Smooth muscle cell (in vitro differentiated cells): ENCODE measurements at regions not wholly inside any gene's neighbourhood (a gene's known extent, or its start where the extent isn't known, plus 50 kb on each side); places are given as distances from the start of the nearest gene placed in this dataset.
"Not testable (repeated sequence)": the region's sequence is repeated elsewhere in the genome, so short reads cannot be mapped to it uniquely, and the experiment has no call there.

ENCODE experiments used
- DNase-seq: peaks from one replicate; lab custom pipeline; 2025; ENCODE audit not compliant: unreplicated experiment; lab: John Stamatoyannopoulos, UW
- H2AFZ ChIP-seq: fragments of 200-600 bp; sonication (generic); 2 replicates; pipeline ENCODE4 v1.6.0; 2016; ENCODE audit warnings: antibody characterized with exemption, low read depth, mild to moderate bottlenecking
- H3F3A ChIP-seq: fragments of 200-600 bp; sonication (generic); 2 replicates; pipeline ENCODE4 v1.6.0; 2017; ENCODE audit warnings: antibody characterized with exemption, low read depth
- H3K27ac ChIP-seq: fragments of 200-600 bp; sonication (generic); 2 replicates; pipeline ENCODE4 v1.5.1; 2016; ENCODE audit warnings: low read depth, mild to moderate bottlenecking
- H3K27me3 ChIP-seq: fragments of 200-600 bp; sonication (generic); 2 replicates; pipeline ENCODE4 v1.6.1; 2016; ENCODE audit warnings: low read depth, mild to moderate bottlenecking
- H3K36me3 ChIP-seq: fragments of 200-600 bp; sonication (generic); 2 replicates; pipeline ENCODE4 v1.5.1; 2016; ENCODE audit warnings: low read depth
- H3K4me1 ChIP-seq: fragments of 200-600 bp; sonication (generic); 2 replicates; pipeline ENCODE4 v1.5.1; 2016; ENCODE audit warnings: low read depth
- H3K4me2 ChIP-seq: fragments of 200-600 bp; sonication (generic); 2 replicates; pipeline ENCODE4 v1.6.0; 2016; ENCODE audit warnings: mild to moderate bottlenecking
- H3K4me3 ChIP-seq: fragments of 200-600 bp; sonication (generic); 2 replicates; pipeline ENCODE4 v1.5.1; 2016; ENCODE audit warnings: mild to moderate bottlenecking
- H3K79me2 ChIP-seq: fragments of 200-600 bp; sonication (generic); 2 replicates; pipeline ENCODE4 v1.6.0; 2016; ENCODE audit warnings: low read depth, mild to moderate bottlenecking
- H3K9ac ChIP-seq: fragments of 200-600 bp; sonication (generic); 2 replicates; pipeline ENCODE4 v1.6.0; 2016; ENCODE audit warnings: low read depth
- H3K9me3 ChIP-seq: fragments of 200-600 bp; sonication (generic); replicated peaks from 2 replicates; pipeline ENCODE4 v1.5.1; 2016; ENCODE audit warnings: low read depth
- H4K20me1 ChIP-seq: fragments of 200-600 bp; sonication (generic); 2 replicates; pipeline ENCODE4 v1.6.0; 2016; ENCODE audit warnings: low read depth
- WGBS: methylation state at CpG from one replicate; pipeline ENCODE4 v1.1.7; 2016; ENCODE audit warnings: low lambda C conversion rate; 5-methylcytosine and 5-hydroxymethylcytosine counted together
- TF ChIP-seq, protein P1 (sequence below): fragments of 200-600 bp; sonication (generic); IDR thresholded peaks from 2 replicates; pipeline ENCODE4 v1.5.1; 2017; ENCODE audit warnings: borderline replicate concordance, mild to moderate bottlenecking, antibody characterized with exemption; ENCODE audit not compliant: insufficient read depth, poor library complexity, severe bottlenecking

DNA sequence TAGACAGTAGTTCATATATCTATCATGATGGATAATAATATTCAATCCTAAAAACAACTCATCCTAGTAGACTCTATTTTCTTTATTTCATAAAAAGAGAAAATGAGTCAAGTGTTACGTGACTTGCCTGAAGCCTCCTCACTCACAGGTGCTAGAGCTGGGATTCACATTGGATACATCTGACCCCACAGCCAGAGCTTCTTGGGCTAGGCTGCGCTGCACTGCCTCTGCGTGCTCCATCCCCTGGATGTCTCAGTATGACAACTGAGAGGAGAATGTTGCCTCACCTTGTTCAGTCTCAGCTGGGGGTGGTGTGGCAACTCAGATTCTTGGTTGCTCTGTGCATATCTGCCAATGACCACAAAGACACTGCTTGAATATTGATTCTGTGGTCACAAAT lies 286.6 kb downstream of the LIG4 start:
- no peaks in the 10 kb centered on the region for H3K36me3 ChIP-seq
- 97% methylated on average over 3 of the region's 3 CpGs for WGBS
- no peaks in the 10 kb centered on the region for H3F3A ChIP-seq
- H3K9ac ChIP-seq: no peak overlapping the region
- no peak overlapping the region for H3K4me2 ChIP-seq
- H3K9me3 ChIP-seq: no peaks in the 10 kb centered on the region
- H3K4me3 ChIP-seq: no peak overlapping the region
- DNase-seq: no peak
- H4K20me1 ChIP-seq: no peaks in the 10 kb centered on the region
- no peak overlapping the region for H3K27ac ChIP-seq
- TF ChIP-seq, protein P1, sequence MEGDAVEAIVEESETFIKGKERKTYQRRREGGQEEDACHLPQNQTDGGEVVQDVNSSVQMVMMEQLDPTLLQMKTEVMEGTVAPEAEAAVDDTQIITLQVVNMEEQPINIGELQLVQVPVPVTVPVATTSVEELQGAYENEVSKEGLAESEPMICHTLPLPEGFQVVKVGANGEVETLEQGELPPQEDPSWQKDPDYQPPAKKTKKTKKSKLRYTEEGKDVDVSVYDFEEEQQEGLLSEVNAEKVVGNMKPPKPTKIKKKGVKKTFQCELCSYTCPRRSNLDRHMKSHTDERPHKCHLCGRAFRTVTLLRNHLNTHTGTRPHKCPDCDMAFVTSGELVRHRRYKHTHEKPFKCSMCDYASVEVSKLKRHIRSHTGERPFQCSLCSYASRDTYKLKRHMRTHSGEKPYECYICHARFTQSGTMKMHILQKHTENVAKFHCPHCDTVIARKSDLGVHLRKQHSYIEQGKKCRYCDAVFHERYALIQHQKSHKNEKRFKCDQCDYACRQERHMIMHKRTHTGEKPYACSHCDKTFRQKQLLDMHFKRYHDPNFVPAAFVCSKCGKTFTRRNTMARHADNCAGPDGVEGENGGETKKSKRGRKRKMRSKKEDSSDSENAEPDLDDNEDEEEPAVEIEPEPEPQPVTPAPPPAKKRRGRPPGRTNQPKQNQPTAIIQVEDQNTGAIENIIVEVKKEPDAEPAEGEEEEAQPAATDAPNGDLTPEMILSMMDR: no peak
- no peaks in the 10 kb centered on the region for H3K79me2 ChIP-seq
- H3K4me1 ChIP-seq: no peaks in the 10 kb centered on the region
- no peaks in the 10 kb centered on the region for H3K27me3 ChIP-seq
- H2AFZ ChIP-seq: no peak overlapping the region

DNA sequence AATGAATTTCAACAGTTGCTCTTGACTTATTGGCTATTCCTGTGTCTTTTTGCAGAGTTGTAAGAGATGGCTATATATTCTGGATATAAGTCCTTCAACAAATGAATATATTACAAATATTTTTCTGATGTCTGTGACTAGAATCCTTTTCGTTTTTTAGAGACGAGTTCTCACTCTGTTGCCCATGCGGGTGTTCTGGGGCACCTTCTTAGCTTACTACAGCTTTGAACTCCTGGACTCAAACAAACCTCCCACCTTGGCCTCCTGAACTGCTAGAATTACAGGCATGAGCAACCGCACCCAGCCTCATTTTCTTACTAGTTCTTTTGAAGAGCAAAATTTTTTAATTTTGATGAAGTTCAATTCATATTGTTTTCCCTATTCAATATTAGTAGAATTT lies 287.8 kb downstream of the LIG4 start:
- Histone ChIP-seq H4K20me1 (no peaks in the 10 kb centered on the region), H3K27me3 (no peaks in the 10 kb centered on the region), H3K4me2 (no peak overlapping the region), H3K9me3 (no peaks in the 10 kb centered on the region), H3F3A (no peaks in the 10 kb centered on the region), H3K79me2 (no peaks in the 10 kb centered on the region), H2AFZ (no peak overlapping the region), H3K9ac (no peak overlapping the region), H3K36me3 (no peaks in the 10 kb centered on the region), H3K4me1 (no peaks in the 10 kb centered on the region), H3K4me3 (no peak overlapping the region), H3K27ac (no peak overlapping the region)
- TF ChIP-seq, protein P1: no peak
- 98% methylated on average over 4 of the region's 4 CpGs for WGBS
- DNase-seq: no peak

DNA sequence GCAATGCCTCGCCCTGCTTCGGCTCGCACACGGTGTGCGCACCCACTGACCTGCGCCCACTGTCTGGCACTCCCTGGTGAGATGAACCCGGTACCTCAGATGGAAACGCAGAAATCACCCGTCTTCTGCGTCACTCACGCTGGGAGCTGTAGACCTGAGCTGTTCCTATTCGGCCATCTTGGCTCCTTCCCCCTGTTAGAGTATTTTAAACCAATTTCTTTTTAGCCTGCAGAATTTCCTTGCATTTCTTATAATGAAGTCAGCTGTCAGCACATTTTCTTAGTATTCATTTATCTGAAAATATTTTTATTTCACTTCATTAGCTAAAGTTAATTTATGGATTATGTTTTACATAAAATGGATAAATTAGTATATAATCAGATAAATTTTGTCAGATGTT lies 288.8 kb downstream of the LIG4 start:
- not testable (repeated sequence) for H3K4me2 ChIP-seq, H3K36me3 ChIP-seq, H4K20me1 ChIP-seq, DNase-seq, H3F3A ChIP-seq, H3K9me3 ChIP-seq, H3K27me3 ChIP-seq, H3K27ac ChIP-seq, H2AFZ ChIP-seq, H3K9ac ChIP-seq, H3K79me2 ChIP-seq, H3K4me3 ChIP-seq, H3K4me1 ChIP-seq
- whole genome bisulfite sequencing: 64% methylated on average over 5 of the region's 12 CpGs

DNA sequence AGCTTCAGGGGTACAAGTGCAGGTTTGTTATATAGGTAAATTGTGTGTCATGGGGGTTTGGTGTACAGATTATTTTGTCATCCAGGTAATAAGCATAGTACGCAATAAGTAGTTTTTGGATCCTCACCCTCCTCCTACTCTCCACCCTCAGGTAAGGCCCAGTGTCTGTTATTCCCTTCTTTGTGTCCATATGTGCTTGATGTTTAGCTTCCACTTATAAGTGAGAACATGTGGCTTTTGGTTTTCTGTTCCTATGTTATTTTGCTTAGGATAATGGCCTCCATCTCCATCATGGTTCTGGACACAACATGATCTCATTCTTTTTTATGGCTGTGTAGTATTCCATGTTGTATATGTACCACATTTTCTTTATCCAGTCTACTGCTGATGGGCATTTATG lies 298.4 kb downstream of the LIG4 start:
- not testable (repeated sequence) for H2AFZ ChIP-seq, DNase-seq, H3K4me2 ChIP-seq, H3K4me1 ChIP-seq, H3K27ac ChIP-seq, H4K20me1 ChIP-seq, H3F3A ChIP-seq, H3K4me3 ChIP-seq, H3K9me3 ChIP-seq, H3K9ac ChIP-seq, H3K27me3 ChIP-seq, H3K79me2 ChIP-seq, H3K36me3 ChIP-seq
- 0% methylated on average over 1 of the region's 1 CpG for WGBS

DNA sequence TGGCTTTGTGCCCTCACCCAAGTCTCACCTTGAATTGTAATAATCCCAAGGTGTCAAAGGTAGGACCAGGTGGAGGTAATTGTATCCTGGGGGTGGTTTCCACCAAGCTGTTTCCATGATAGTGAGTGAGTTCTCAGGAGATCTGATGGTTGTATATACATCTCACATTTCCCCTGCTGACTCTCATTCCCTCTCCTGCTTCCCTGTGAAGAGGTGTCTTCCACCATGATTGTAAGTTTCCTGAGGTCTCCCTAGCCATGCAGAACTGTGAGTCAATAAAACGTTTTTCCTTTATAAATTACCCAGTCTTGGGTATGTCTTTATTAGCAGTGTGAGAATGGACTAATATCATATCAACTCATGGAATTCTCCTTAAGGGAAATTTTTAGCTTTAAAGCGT lies 302.6 kb downstream of the LIG4 start:
- no peak overlapping the region for H3K27ac ChIP-seq
- H3F3A ChIP-seq: no peaks in the 10 kb centered on the region
- H3K36me3 ChIP-seq: no peaks in the 10 kb centered on the region
- H3K9ac ChIP-seq: no peak overlapping the region
- no peaks in the 10 kb centered on the region for H3K79me2 ChIP-seq
- TF ChIP-seq, protein P1: no peak
- H3K9me3 ChIP-seq: no peaks in the 10 kb centered on the region
- H4K20me1 ChIP-seq: no peaks in the 10 kb centered on the region
- no peak for DNase-seq
- no peaks in the 10 kb centered on the region for H3K27me3 ChIP-seq
- H3K4me2 ChIP-seq: no peak overlapping the region
- no peak overlapping the region for H2AFZ ChIP-seq
- no peak overlapping the region for H3K4me3 ChIP-seq
- 70% methylated on average over 2 of the region's 2 CpGs for WGBS
- no peaks in the 10 kb centered on the region for H3K4me1 ChIP-seq
